Muscle of leg (tissue), 3 donors: ENCODE measurements at regions not wholly inside any gene's neighbourhood (a gene's known extent, or its start where the extent isn't known, plus 50 kb on each side); places are given as distances from the start of the nearest gene placed in this dataset.

Experiments used
- DNase-seq: peaks from one replicate; pipeline ENCODE4 v3.0.0; 2013
- H3K27ac ChIP-seq: one replicate; pipeline ENCODE4 v1.5.1; 2013; ENCODE audit warnings: mild to moderate bottlenecking, low read length, control low read depth
- H3K27me3 ChIP-seq: one replicate; pipeline ENCODE4 v1.6.1; 2013; ENCODE audit warnings: low read length; ENCODE audit not compliant: control insufficient read depth, insufficient read depth
- H3K36me3 ChIP-seq: one replicate; pipeline ENCODE4 v1.6.1; 2013; ENCODE audit warnings: low read length; ENCODE audit not compliant: control insufficient read depth, insufficient read depth
- H3K4me1 ChIP-seq: one replicate; pipeline ENCODE4 v1.6.1; 2013; ENCODE audit warnings: low read length; ENCODE audit not compliant: control insufficient read depth, insufficient read depth
- H3K4me3 ChIP-seq: one replicate; pipeline ENCODE4 v1.5.1; 2013; ENCODE audit warnings: low read length, control low read depth
- H3K9me3 ChIP-seq: replicated peaks from 2 replicates; pipeline ENCODE4 v1.6.1; 2013; ENCODE audit warnings: low read depth, low read length; ENCODE audit not compliant: control insufficient read depth
- WGBS: methylation state at CpG from one replicate; pipeline ENCODE4 v1.1.5; 2013; ENCODE audit warnings: missing lambda C conversion rate; ENCODE audit not compliant: insufficient coverage; 5-methylcytosine and 5-hydroxymethylcytosine counted together

GRCh38 chr5:113875096-113875495 lies 361.6 kb downstream of the YTHDC2 start:
- no peaks in the 10 kb centered on the region for H3K36me3 ChIP-seq
- H3K4me3 ChIP-seq = no peak overlapping the region
- no peaks in the 10 kb centered on the region for H3K4me1 ChIP-seq
- H3K9me3 ChIP-seq = peaks cover 2% of the 10 kb centered on the region
- DNase-seq = no peak
- no CpG with 5 or more reads among the region's 2 CpGs for WGBS
- H3K27me3 ChIP-seq = no peaks in the 10 kb centered on the region
- H3K27ac ChIP-seq = no peak overlapping the region

DNA sequence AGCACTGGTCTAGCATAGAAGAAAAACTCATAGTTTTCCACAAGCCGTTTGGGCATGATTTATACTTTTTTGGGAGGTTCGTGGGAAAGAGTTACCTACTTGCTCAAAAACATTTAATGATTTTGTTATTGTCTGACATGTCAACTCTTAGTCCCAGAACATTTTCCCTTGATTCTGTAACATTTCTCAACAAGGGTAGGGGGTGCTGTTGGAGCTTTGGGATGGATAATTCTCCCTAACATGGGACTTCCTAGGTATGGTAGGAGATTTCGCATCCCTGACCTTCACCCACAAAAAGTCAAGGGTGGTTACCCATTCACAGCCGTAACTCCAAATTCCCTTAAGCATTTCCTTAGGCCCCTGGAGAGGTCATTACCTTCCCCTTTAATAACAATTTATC lies 378.0 kb downstream of the YTHDC2 start:
- 80% methylated on average over 1 of the region's 4 CpGs for WGBS
- Histone ChIP-seq H3K4me3 (no peak overlapping the region), H3K27me3 (no peaks in the 10 kb centered on the region), H3K4me1 (no peaks in the 10 kb centered on the region), H3K36me3 (no peaks in the 10 kb centered on the region), H3K27ac (no peak overlapping the region), H3K9me3 (no peaks in the 10 kb centered on the region)
- DNase-seq = no peak

GRCh38 chr5:113896789-113897188 lies 383.3 kb downstream of the YTHDC2 start:
- Histone ChIP-seq H3K9me3 (no peaks in the 10 kb centered on the region), H3K4me3 (no peak overlapping the region), H3K27me3 (no peaks in the 10 kb centered on the region), H3K4me1 (no peaks in the 10 kb centered on the region), H3K36me3 (no peaks in the 10 kb centered on the region), H3K27ac (no peak overlapping the region)
- no peak for DNase-seq
- no CpG with 5 or more reads among the region's 3 CpGs for WGBS

- WGBS = 43% methylated on average over 4 of the region's 5 CpGs
- no peaks in the 10 kb centered on the region for H3K27me3 ChIP-seq
- peak; percentile 95 for DNase-seq
- H3K36me3 ChIP-seq = no peaks in the 10 kb centered on the region
- no peaks in the 10 kb centered on the region for H3K9me3 ChIP-seq
- no peak overlapping the region for H3K4me3 ChIP-seq
- no peak overlapping the region for H3K27ac ChIP-seq
- no peaks in the 10 kb centered on the region for H3K4me1 ChIP-seq
Observed at GRCh38 chr5:113897748-113898147, 384.3 kb downstream of the YTHDC2 start.

GRCh38 chr5:113900141-113900540 lies 386.6 kb downstream of the YTHDC2 start:
- H3K4me3 ChIP-seq = no peak overlapping the region
- H3K36me3 ChIP-seq = no peaks in the 10 kb centered on the region
- no peaks in the 10 kb centered on the region for H3K9me3 ChIP-seq
- DNase-seq = no peak
- H3K4me1 ChIP-seq = no peaks in the 10 kb centered on the region
- no peak overlapping the region for H3K27ac ChIP-seq
- H3K27me3 ChIP-seq = no peaks in the 10 kb centered on the region

- H3K36me3 ChIP-seq = no peaks in the 10 kb centered on the region
- H3K27ac ChIP-seq = no peak overlapping the region
- no peaks in the 10 kb centered on the region for H3K27me3 ChIP-seq
- DNase-seq = no peak
- WGBS = 40% methylated on average over 1 of the region's 3 CpGs
- H3K4me3 ChIP-seq = no peak overlapping the region
- H3K4me1 ChIP-seq = no peaks in the 10 kb centered on the region
- no peaks in the 10 kb centered on the region for H3K9me3 ChIP-seq
Observed at GRCh38 chr5:113900816-113901215, 387.3 kb downstream of the YTHDC2 start.

DNA sequence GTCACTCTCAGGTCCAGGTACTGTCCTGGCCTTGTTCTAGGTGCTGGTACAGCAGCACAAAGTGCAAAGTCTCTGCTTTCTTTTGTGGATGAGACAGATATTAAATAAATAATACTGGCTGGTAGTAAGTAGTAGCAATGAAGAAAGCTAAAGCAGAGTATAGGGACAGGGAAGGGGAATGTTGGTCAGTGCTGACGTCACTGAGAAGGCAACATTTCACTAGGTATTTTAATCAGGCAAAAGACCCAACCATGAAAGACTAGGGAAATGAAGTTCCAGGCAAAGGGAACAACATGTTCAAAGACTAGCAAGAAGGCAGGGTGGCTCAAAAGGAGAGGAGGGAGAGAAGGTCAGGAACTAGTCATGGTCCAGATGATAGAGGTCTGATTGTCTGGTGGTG lies 388.2 kb downstream of the YTHDC2 start:
- no peak overlapping the region for H3K4me3 ChIP-seq
- no peaks in the 10 kb centered on the region for H3K27me3 ChIP-seq
- no peaks in the 10 kb centered on the region for H3K9me3 ChIP-seq
- H3K36me3 ChIP-seq = no peaks in the 10 kb centered on the region
- no peak overlapping the region for H3K27ac ChIP-seq
- no CpG with 5 or more reads among the region's 1 CpG for WGBS
- no peak for DNase-seq
- no peaks in the 10 kb centered on the region for H3K4me1 ChIP-seq

- no peaks in the 10 kb centered on the region for H3K36me3 ChIP-seq
- no peaks in the 10 kb centered on the region for H3K4me1 ChIP-seq
- no peak overlapping the region for H3K27ac ChIP-seq
- H3K4me3 ChIP-seq = no peak overlapping the region
- no peak for DNase-seq
- H3K9me3 ChIP-seq = no peaks in the 10 kb centered on the region
- no peaks in the 10 kb centered on the region for H3K27me3 ChIP-seq
- no CpG with 5 or more reads among the region's 2 CpGs for WGBS
Observed at GRCh38 chr5:113902917-113903660, 389.6 kb downstream of the YTHDC2 start.

DNA sequence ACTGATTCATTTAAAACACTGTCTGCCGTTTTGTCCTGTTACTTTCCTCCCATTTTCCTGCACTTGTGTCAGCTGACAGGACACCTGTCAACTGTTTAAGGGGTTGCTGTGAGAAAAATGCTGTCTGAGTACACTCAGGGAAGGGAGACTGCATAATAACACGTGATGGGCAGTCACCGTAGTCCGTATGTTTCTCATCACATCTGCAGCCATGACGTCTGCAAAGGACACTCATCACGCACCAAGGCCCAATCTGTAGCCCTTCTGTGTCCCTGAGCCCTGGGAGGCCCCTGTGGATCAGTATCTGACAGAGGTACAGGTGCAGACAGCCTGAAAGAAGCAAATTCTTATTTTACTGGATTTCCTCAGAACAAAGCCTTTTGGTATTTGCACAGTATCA lies 396.3 kb downstream of the YTHDC2 start:
- no peaks in the 10 kb centered on the region for H3K27me3 ChIP-seq
- no peak overlapping the region for H3K27ac ChIP-seq
- no peaks in the 10 kb centered on the region for H3K9me3 ChIP-seq
- 72% methylated on average over 3 of the region's 6 CpGs for WGBS
- DNase-seq = no peak
- no peaks in the 10 kb centered on the region for H3K36me3 ChIP-seq
- H3K4me1 ChIP-seq = no peaks in the 10 kb centered on the region
- H3K4me3 ChIP-seq = no peak overlapping the region

GRCh38 chr5:113917997-113918396 lies 404.5 kb downstream of the YTHDC2 start:
- WGBS = no CpG with 5 or more reads among the region's 2 CpGs
- no peaks in the 10 kb centered on the region for H3K9me3 ChIP-seq
- peak; percentile 33 for DNase-seq
- no peaks in the 10 kb centered on the region for H3K4me1 ChIP-seq
- no peaks in the 10 kb centered on the region for H3K36me3 ChIP-seq
- no peaks in the 10 kb centered on the region for H3K27me3 ChIP-seq
- H3K4me3 ChIP-seq = no peak overlapping the region
- H3K27ac ChIP-seq = no peak overlapping the region

GRCh38 chr5:113922343-113922742 lies 408.8 kb downstream of the YTHDC2 start:
- WGBS = 56% methylated on average over 1 of the region's 3 CpGs

More at GRCh38 chr5:113922343-113922742, 408.8 kb downstream of the YTHDC2 start:
- Histone ChIP-seq H3K4me1 (no peaks in the 10 kb centered on the region), H3K27me3 (no peaks in the 10 kb centered on the region), H3K36me3 (no peaks in the 10 kb centered on the region), H3K27ac (no peak overlapping the region), H3K9me3 (no peaks in the 10 kb centered on the region), H3K4me3 (no peak overlapping the region)
- no peak for DNase-seq
